ENCODE measurements at regions not wholly inside any gene's neighbourhood (a gene's known extent, or its start where the extent isn't known, plus 50 kb on each side); places are given as distances from the start of the nearest gene placed in this dataset.

DNA sequence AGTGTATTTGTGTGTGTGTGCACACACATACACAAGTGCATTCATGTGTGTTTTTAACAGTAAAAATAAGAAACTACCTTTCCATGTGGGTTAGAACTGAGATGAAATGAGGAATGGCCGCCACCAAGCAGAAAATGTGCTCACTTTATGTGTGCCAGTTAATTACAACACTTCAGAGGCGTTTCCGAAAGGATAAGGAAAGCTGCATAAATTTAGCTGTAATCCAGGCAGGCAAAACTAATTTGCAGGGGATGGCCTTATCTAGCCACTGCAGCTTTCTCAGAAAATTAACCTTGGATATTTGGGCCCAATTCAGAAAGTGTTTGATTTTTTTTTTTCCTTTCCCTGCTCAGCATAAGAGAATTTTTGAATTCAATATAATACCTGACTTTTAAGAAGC is 328.8 kb upstream of the PHF14 start:
- TF ChIP-seq POLR2AphosphoS5 (IDR thresholded peaks at IDR 0.05) (no peak), POLR2A (IDR thresholded peaks at IDR 0.05) (no peak)
- TF ChIP-seq, protein P1, sequence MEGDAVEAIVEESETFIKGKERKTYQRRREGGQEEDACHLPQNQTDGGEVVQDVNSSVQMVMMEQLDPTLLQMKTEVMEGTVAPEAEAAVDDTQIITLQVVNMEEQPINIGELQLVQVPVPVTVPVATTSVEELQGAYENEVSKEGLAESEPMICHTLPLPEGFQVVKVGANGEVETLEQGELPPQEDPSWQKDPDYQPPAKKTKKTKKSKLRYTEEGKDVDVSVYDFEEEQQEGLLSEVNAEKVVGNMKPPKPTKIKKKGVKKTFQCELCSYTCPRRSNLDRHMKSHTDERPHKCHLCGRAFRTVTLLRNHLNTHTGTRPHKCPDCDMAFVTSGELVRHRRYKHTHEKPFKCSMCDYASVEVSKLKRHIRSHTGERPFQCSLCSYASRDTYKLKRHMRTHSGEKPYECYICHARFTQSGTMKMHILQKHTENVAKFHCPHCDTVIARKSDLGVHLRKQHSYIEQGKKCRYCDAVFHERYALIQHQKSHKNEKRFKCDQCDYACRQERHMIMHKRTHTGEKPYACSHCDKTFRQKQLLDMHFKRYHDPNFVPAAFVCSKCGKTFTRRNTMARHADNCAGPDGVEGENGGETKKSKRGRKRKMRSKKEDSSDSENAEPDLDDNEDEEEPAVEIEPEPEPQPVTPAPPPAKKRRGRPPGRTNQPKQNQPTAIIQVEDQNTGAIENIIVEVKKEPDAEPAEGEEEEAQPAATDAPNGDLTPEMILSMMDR (IDR thresholded peaks at IDR 0.05), result no peak

Data from sigmoid colon (tissue), 4 donors.